ENCODE measurements at regions not wholly inside any gene's neighbourhood (a gene's known extent, or its start where the extent isn't known, plus 50 kb on each side); places are given as distances from the start of the nearest gene placed in this dataset.

DNA sequence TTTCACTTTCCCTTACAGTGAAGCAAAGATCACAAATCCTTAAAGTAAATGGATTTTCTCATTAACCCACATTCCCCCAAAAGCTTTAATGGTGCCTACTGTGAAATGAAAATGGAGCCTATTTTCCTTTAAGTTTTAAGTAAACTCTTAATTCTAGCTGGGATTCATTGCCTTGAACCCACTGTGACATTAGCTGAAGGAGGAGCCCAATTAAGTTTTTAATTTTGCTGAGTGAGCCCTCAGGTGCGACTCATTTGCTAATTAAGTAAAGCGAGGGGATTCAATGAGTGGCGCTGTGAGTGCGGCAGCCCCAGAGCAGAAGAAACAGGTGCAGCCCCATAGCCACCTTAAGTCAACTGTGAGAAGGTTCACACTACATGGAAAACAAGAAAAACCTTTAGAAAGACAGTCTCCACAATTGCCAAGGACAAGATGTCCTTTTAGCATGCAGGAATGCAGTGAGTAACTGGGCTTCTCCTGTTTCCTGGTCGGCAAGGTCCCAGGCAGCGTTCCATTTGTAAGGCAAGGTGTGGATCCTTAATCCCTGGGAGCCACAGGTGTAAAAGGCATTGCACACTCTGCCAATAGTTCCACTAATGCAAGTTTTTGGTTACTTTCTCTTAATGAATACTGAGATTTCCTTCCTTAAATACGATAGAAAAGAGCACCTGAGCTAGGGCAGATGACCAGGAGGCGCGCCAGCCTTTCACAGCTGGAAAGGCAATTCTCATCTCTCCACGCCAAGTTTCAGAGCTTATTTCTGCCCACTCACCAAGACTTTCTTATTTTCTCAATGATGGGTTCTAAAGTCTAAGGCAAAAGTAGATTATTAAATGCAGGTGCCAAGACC is 87.7 kb downstream of the TMEM18 start:
- TF ChIP-seq, protein P1, sequence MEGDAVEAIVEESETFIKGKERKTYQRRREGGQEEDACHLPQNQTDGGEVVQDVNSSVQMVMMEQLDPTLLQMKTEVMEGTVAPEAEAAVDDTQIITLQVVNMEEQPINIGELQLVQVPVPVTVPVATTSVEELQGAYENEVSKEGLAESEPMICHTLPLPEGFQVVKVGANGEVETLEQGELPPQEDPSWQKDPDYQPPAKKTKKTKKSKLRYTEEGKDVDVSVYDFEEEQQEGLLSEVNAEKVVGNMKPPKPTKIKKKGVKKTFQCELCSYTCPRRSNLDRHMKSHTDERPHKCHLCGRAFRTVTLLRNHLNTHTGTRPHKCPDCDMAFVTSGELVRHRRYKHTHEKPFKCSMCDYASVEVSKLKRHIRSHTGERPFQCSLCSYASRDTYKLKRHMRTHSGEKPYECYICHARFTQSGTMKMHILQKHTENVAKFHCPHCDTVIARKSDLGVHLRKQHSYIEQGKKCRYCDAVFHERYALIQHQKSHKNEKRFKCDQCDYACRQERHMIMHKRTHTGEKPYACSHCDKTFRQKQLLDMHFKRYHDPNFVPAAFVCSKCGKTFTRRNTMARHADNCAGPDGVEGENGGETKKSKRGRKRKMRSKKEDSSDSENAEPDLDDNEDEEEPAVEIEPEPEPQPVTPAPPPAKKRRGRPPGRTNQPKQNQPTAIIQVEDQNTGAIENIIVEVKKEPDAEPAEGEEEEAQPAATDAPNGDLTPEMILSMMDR (IDR thresholded peaks at IDR 0.05; ENCODE audit: low read depth, low read length) = no peak
- DNase-seq (ENCODE audit: extremely low read depth, low read depth) = no peak

DNA sequence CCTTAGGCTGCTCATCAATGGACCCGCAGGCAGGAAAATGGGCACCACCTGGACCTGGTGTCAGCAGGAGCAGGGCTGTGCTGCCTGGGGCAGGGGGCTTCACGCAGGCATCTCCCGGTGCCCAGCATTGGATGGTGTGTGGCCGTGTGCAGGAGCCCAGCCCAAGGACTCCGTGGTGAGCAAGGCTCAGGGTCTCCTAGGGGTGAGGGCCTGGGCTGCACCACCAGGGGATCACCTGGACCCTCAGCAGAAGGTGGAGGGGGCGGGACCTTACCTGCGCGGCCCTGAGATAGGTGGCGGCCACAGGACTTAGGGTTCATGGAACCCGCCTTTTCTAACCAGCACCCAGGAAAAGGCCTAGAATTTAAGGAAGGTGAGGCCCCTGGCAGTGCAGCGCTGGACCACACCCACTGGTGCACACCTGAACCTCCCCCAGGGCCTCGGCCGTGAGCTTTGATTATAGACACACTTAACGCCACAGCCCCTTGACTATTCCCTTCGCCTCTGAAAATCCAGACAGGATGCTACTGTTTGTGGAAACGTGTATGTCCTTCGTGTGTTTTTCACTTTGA is 89.0 kb downstream of the TMEM18 start:
- TF ChIP-seq, protein P1 (IDR thresholded peaks at IDR 0.05; ENCODE audit: low read depth, low read length) = no peak
- no peak for DNase-seq (ENCODE audit: extremely low read depth, low read depth)

DNA sequence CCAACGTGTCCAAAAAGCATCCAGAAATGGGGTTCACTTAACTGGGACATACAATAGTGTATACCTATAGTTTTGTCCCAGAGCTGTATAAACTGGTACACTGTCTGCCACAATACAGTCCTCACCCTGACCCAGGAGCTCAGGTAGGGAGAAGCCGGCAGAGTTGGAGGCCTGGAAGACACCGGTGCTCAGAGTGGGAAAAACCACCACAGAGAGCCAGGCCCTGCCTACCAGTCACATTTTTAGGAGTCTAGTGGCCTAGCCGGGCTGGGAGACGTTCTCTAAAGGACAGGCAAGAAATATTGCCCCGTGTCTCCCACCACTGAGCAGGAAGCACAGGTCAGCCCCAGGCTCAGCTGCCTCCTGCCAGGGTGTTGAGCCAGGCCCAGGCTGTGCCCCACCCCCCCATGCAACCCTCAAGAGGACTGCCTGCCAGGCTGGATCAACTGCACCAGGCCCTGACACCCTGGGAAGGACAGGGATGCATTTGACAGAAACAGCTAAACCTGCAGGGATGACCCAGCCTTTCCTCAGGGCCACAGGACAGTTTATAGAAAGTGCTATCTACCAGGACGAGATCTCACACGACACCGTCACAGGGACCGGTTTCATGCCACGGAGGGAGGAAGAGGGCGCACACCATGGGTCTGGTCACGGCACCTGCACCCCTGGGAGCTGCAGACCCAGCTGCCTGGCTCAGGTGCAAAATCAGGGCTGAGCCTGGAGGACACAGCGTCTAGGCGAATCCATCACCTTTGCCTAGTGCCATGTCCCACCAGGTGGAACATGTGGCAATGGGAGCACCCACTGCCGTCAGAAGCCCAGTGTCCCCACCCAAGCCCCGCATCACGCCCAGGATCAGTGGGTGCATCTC is 89.9 kb downstream of the TMEM18 start:
- TF ChIP-seq, protein P1 (IDR thresholded peaks at IDR 0.05; ENCODE audit: low read depth, low read length) = no peak
- no peak for DNase-seq (ENCODE audit: extremely low read depth, low read depth)

DNA sequence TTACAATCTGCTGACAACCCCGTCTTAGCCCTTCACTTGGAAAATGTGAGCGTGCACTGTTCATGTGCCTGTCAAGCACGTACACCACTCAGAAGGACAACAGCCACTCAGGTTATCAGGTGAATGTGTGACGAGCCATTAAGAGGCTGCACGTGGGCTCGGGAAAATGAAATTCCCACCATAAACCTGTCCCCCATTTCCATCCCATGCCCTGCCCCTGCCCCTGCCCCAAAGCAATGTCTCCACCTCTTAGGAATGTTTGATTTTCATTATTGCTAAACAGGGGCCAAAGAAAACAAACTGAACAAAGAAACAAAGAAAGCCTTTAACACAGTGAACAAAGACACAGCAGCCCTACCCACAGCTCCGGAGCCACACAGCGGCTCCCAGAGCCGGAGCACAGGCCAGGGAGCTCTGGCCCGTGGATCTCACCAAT is 90.5 kb downstream of the TMEM18 start:
- no peak for DNase-seq (ENCODE audit: extremely low read depth, low read depth)
- TF ChIP-seq, protein P1 (IDR thresholded peaks at IDR 0.05; ENCODE audit: low read depth, low read length) = no peak

DNA sequence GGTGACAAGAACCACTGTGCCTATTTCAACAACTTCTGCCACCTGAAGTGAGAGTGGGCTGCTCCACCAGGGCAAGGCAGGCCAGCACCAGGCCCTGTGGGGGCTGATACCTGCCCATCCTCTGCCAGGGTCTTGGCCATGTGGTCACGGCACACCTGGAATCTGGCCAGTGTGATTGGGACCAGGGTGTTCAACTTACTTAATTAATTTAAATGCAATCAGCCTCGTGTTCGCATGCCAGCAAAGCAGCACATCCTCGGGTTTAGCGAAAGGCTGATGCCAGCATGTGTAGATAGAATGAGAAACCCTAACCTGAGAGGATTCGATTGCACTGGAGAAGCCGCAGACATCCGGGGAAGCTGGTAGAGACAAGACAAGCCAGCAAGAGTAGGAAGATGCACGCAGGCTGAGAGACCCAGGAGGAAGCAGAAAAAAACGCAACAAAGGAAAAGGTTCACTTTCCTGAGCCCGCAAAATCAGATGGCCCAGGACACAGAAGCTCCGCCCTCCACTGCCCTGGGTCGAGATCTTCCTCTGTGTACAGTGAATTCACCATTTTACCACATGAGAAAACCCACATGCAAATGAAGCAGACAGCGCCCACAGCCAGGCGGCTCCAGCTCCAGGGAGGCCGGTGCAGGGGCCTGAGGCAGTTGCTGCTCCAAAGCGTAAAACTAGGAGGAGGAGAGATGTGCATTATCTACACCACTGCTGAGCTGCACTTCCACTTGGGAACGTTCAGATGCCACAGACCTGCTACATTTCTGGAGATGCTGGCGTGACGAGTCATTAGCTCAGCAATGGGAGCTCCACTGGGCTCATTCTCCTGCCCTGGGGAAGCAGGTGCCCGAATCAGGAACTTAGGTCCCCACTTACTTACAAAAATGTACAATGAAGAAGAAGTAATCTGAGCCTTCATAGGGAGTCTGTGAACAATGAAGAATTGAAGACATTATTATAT is 92.1 kb downstream of the TMEM18 start:
- TF ChIP-seq, protein P1 (IDR thresholded peaks at IDR 0.05; ENCODE audit: low read depth, low read length) = no peak
- DNase-seq (ENCODE audit: extremely low read depth, low read depth) = no peak

DNA sequence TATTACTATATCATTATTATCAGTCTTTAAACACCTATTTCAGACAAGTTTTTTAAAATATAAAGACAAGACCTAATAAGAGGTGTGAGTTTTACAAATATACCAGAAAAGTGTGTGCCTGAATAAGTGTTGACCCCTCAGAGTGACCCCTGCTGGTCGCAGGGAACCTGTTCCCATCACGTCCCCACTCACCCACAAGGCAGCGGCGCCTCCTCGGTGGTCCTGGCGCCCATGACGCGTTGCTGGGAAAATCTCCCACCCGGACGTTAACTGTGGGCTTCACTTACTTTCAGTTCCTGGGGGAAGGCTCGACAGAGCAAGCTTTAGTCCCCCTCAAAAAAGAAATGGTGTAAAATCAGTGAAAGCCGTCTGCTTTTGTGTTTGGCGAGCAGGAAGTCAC is 93.5 kb downstream of the TMEM18 start:
- TF ChIP-seq, protein P1 (IDR thresholded peaks at IDR 0.05; ENCODE audit: low read depth, low read length) = no peak
- no peak for DNase-seq (ENCODE audit: extremely low read depth, low read depth)
